ENCODE measurements at regions not wholly inside any gene's neighbourhood (a gene's known extent, or its start where the extent isn't known, plus 50 kb on each side); places are given as distances from the start of the nearest gene placed in this dataset.

DNA sequence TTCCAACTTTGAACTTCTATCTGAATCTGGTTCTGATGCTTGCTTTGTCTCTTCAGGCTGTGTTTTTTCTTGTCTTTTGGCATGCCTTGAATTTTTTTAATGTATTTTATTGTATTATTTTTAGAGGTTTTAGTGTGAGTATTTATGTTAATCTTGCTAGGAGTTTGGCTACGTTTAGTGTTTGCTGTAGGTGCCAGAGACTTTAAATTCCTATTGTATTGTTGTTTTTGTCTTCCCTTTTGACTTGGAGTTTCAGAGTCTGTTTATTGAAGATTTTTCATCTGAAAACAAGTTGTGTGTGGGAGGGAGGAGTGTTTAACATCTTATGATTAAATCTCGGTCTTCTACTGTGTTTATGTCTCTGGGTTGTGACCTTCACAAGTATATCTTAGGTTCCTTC, 956.8 kb downstream of the TLE1 start:
- Histone ChIP-seq H3K27ac (ENCODE audit: control insufficient read depth, insufficient read depth) (no peak overlapping the region), H3K79me2 (ENCODE audit: control insufficient read depth, insufficient read depth, low read length) (no peaks in the 10 kb centered on the region), H4K20me1 (ENCODE audit: control insufficient read depth, insufficient read depth) (no peaks in the 10 kb centered on the region), H3K9me3 (replicated peaks; ENCODE audit: control insufficient read depth, insufficient read depth, low read length) (no peaks in the 10 kb centered on the region), H3K36me3 (ENCODE audit: control insufficient read depth in 2 of 2, insufficient read depth in 2 of 2, low read length in 1 of 2) (no peaks in the 10 kb centered on the region), H3K4me1 (ENCODE audit: control insufficient read depth, insufficient read depth, low read length) (no peaks in the 10 kb centered on the region), H3K4me3 (no peak overlapping the region), H3K27me3 (replicated peaks in 1 of 2; ENCODE audit: control insufficient read depth in 2 of 2, insufficient read depth in 2 of 2, low read length in 1 of 2) (no peaks in the 10 kb centered on the region), H3K9ac (ENCODE audit: control insufficient read depth, insufficient read depth, low read length) (no peak overlapping the region), H3K4me2 (ENCODE audit: control insufficient read depth, insufficient read depth) (no peak overlapping the region), H2AFZ (ENCODE audit: control insufficient read depth, low read depth, low read length) (no peak overlapping the region)
- ChIA-PET RAD21 (ENCODE audit: unreplicated experiment) (no interaction called here), POLR2A (no interaction called here), CTCF (no interaction called here), SMC1A (ENCODE audit: uncharacterized antibody, unreplicated experiment) (no interaction called here)
- WGBS (ENCODE audit: insufficient coverage, insufficient replicate concordance, low lambda C conversion rate, missing lambda C conversion rate): 13% methylated on average over 2 of the region's 2 CpGs
- FAIRE-seq: no peak
- ATAC-seq: no peak
- no TSS peak for BruUV-seq (replicated peaks)
- intact Hi-C loops (cut with micrococcal nuclease; ENCODE audit: unreplicated experiment) (no loop called here), in situ Hi-C loops (cut with MboI) (no loop called here)
- no peak for TF ChIP-seq HDGF (IDR thresholded peaks at IDR 0.05)
- TF ChIP-seq POLR2AphosphoS2 (IDR thresholded peaks at IDR 0.05; ENCODE audit: low read depth, low read length): no peak
- TF ChIP-seq SIN3A (IDR thresholded peaks at IDR 0.05; ENCODE audit: low read depth, low read length): no peak
- TF ChIP-seq, protein P1, sequence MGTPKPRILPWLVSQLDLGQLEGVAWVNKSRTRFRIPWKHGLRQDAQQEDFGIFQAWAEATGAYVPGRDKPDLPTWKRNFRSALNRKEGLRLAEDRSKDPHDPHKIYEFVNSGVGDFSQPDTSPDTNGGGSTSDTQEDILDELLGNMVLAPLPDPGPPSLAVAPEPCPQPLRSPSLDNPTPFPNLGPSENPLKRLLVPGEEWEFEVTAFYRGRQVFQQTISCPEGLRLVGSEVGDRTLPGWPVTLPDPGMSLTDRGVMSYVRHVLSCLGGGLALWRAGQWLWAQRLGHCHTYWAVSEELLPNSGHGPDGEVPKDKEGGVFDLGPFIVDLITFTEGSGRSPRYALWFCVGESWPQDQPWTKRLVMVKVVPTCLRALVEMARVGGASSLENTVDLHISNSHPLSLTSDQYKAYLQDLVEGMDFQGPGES (IDR thresholded peaks at IDR 0.05): no peak
- no peak for TF ChIP-seq NR2F1 (conservative IDR thresholded peaks at IDR 0.05)
- TF ChIP-seq, protein P2, sequence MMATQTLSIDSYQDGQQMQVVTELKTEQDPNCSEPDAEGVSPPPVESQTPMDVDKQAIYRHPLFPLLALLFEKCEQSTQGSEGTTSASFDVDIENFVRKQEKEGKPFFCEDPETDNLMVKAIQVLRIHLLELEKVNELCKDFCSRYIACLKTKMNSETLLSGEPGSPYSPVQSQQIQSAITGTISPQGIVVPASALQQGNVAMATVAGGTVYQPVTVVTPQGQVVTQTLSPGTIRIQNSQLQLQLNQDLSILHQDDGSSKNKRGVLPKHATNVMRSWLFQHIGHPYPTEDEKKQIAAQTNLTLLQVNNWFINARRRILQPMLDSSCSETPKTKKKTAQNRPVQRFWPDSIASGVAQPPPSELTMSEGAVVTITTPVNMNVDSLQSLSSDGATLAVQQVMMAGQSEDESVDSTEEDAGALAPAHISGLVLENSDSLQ (IDR thresholded peaks at IDR 0.05): no peak
- TF ChIP-seq TCF3 (IDR thresholded peaks at IDR 0.05; ENCODE audit: borderline replicate concordance, insufficient read depth, low read depth, low read length): no peak
- TF ChIP-seq TCF12 (IDR thresholded peaks at IDR 0.05; ENCODE audit: low read depth, low read length): no peak
- TF ChIP-seq SREBF2 (IDR thresholded peaks at IDR 0.05; ENCODE audit: low read length): no peak
- no peak for TF ChIP-seq ZNF217 (IDR thresholded peaks at IDR 0.05)
- TF ChIP-seq BRCA1 (IDR thresholded peaks at IDR 0.05; ENCODE audit: low read depth, low read length): no peak
- TF ChIP-seq CEBPB (IDR thresholded peaks at IDR 0.05; ENCODE audit: borderline replicate concordance in 1 of 2, low read depth in 2 of 2, low read length in 2 of 2): no peak
- no peak for TF ChIP-seq SMAD5 (IDR thresholded peaks at IDR 0.05; ENCODE audit: low read depth)
- no peak for TF ChIP-seq CHD2 (IDR thresholded peaks at IDR 0.05; ENCODE audit: borderline replicate concordance, low read depth, low read length)
- TF ChIP-seq, protein P3, sequence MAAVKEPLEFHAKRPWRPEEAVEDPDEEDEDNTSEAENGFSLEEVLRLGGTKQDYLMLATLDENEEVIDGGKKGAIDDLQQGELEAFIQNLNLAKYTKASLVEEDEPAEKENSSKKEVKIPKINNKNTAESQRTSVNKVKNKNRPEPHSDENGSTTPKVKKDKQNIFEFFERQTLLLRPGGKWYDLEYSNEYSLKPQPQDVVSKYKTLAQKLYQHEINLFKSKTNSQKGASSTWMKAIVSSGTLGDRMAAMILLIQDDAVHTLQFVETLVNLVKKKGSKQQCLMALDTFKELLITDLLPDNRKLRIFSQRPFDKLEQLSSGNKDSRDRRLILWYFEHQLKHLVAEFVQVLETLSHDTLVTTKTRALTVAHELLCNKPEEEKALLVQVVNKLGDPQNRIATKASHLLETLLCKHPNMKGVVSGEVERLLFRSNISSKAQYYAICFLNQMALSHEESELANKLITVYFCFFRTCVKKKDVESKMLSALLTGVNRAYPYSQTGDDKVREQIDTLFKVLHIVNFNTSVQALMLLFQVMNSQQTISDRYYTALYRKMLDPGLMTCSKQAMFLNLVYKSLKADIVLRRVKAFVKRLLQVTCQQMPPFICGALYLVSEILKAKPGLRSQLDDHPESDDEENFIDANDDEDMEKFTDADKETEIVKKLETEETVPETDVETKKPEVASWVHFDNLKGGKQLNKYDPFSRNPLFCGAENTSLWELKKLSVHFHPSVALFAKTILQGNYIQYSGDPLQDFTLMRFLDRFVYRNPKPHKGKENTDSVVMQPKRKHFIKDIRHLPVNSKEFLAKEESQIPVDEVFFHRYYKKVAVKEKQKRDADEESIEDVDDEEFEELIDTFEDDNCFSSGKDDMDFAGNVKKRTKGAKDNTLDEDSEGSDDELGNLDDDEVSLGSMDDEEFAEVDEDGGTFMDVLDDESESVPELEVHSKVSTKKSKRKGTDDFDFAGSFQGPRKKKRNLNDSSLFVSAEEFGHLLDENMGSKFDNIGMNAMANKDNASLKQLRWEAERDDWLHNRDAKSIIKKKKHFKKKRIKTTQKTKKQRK (IDR thresholded peaks at IDR 0.05; ENCODE audit: low read depth, low read length): no peak
- no peak for TF ChIP-seq RBBP5 (conservative IDR thresholded peaks at IDR 0.05)
- no peak for TF ChIP-seq BCL11A (IDR thresholded peaks at IDR 0.05; ENCODE audit: low read depth, low read length)
- no peak for TF ChIP-seq WRNIP1 (IDR thresholded peaks at IDR 0.05; ENCODE audit: borderline replicate concordance, low read depth, low read length)
- no peak for TF ChIP-seq RELA (IDR thresholded peaks at IDR 0.05; ENCODE audit: borderline replicate concordance, partially characterized antibody)
- TF ChIP-seq MYB (IDR thresholded peaks at IDR 0.05; ENCODE audit: borderline replicate concordance, low read depth, low read length): no peak
- no peak for DNase-seq (ENCODE audit: low read depth, low spot score)

Data from GM12878 (cell line).